IMR-90 (cell line): ENCODE measurements at regions not wholly inside any gene's neighbourhood (a gene's known extent, or its start where the extent isn't known, plus 50 kb on each side); places are given as distances from the start of the nearest gene placed in this dataset.

Source experiments
- ATAC-seq: fragments of 200-7000 bp; cut with Tn5 transposase; 2 replicates; pipeline ENCODE4 v1.9.1; 2020; ENCODE audit warnings: low read depth, mild to moderate bottlenecking, moderate library complexity
- BruUV-seq: library from RNA; stranded (reverse); fragments of 400-500 nt; replicated peaks from 2 replicates; lab custom pipeline; 2021; lab: Mats Ljungman, UMichigan
- CTCF ChIA-PET: fragments of 300-600 bp; formaldehyde crosslinking; extraction: SDS; loops from one replicate; lab custom pipeline; 2021; ENCODE audit warnings: antibody characterized with exemption; lab: Yijun Ruan, JAX
- POLR2A ChIA-PET: fragments of 300-600 bp; sonication (Branson Sonifier 250); formaldehyde crosslinking; loops from one replicate; lab custom pipeline; 2022; ENCODE audit warnings: antibody characterized with exemption; ENCODE audit not compliant: unreplicated experiment; lab: Charles Lee
- DNase-seq: peaks from one replicate; pipeline ENCODE4 v3.0.0; 2013
- H2AFZ ChIP-seq: replicated peaks from 2 replicates; pipeline ENCODE3; 2013; ENCODE audit warnings: low read length, mild to moderate bottlenecking; ENCODE audit not compliant: poor library complexity
- H2AK5ac ChIP-seq: 2 replicates; pipeline ENCODE4 v1.6.1; 2013; ENCODE audit warnings: low read depth, low read length, inconsistent platforms
- H2AK9ac ChIP-seq: replicated peaks from 2 replicates; pipeline ENCODE3; 2013; ENCODE audit warnings: mild to moderate bottlenecking, low read depth, low read length, moderate library complexity; ENCODE audit not compliant: poor library complexity
- H2BK120ac ChIP-seq: 2 replicates; pipeline ENCODE4 v1.6.1; 2013; ENCODE audit warnings: low read depth, low read length, inconsistent platforms
- H2BK15ac ChIP-seq: 3 replicates; pipeline ENCODE4 v1.6.1; 2013; ENCODE audit warnings: low read depth, low read length, inconsistent platforms
- H2BK20ac ChIP-seq: 2 replicates; pipeline ENCODE4 v1.6.1; 2013; ENCODE audit warnings: low read depth, mild to moderate bottlenecking, inconsistent platforms, low read length, moderate library complexity
- H2BK5ac ChIP-seq: 2 replicates; pipeline ENCODE4 v1.6.1; 2013; ENCODE audit warnings: mild to moderate bottlenecking, low read depth, low read length, inconsistent platforms; ENCODE audit not compliant: poor library complexity, severe bottlenecking
- H3K14ac ChIP-seq: replicated peaks from 2 replicates; pipeline ENCODE4 v1.6.1; 2013; ENCODE audit warnings: low read depth, low read length, inconsistent platforms
- H3K18ac ChIP-seq: 2 replicates; pipeline ENCODE4 v1.6.1; 2013; ENCODE audit warnings: low read depth, low read length, control low read depth
- H3K23ac ChIP-seq: 2 replicates; pipeline ENCODE4 v1.6.1; 2013; ENCODE audit warnings: low read depth, low read length, inconsistent platforms
- H3K27ac ChIP-seq: 2 replicates; pipeline ENCODE4 v1.5.1; 2013; ENCODE audit warnings: mild to moderate bottlenecking, control low read depth, low read length; ENCODE audit not compliant: insufficient read depth
- H3K27me3 ChIP-seq: 2 replicates; pipeline ENCODE4 v1.6.1; 2013; ENCODE audit warnings: low read length; ENCODE audit not compliant: control insufficient read depth, insufficient read depth
- H3K36me3 ChIP-seq: 2 replicates; pipeline ENCODE4 v1.6.1; 2013; ENCODE audit warnings: low read length, mixed read lengths; ENCODE audit not compliant: control insufficient read depth, insufficient read depth
- H3K4ac ChIP-seq: 2 replicates; pipeline ENCODE4 v1.6.1; 2013; ENCODE audit warnings: low read depth, low read length, inconsistent platforms
- H3K4me1 ChIP-seq: 2 replicates; pipeline ENCODE4 v1.6.1; 2013; ENCODE audit warnings: low read length, mixed read lengths; ENCODE audit not compliant: control insufficient read depth, insufficient read depth
- H3K4me2 ChIP-seq: 2 replicates; pipeline ENCODE4 v1.6.1; 2013; ENCODE audit warnings: low read depth, mild to moderate bottlenecking, control low read depth, low read length, moderate library complexity
- H3K4me3 ChIP-seq: 2 replicates; pipeline ENCODE4 v1.5.1; 2013; ENCODE audit warnings: low read depth, mild to moderate bottlenecking, control low read depth, low read length, moderate library complexity; ENCODE audit not compliant: insufficient read depth
- H3K56ac ChIP-seq: 2 replicates; pipeline ENCODE4 v1.6.1; 2013; ENCODE audit warnings: low read length, inconsistent platforms; ENCODE audit not compliant: insufficient read depth; ENCODE audit errors: extremely low read depth
- H3K79me1 ChIP-seq, 2 experiments: 2 replicates each; pipeline ENCODE4 v1.6.1; 2013; ENCODE audit warnings: low read length in 2 of 2, inconsistent platforms in 1 of 2, low read depth in 1 of 2
- H3K9ac ChIP-seq: 2 replicates; pipeline ENCODE4 v1.6.1; 2013; ENCODE audit warnings: low read depth, low read length, control low read depth
- H3K9me1 ChIP-seq: 2 replicates; pipeline ENCODE4 v1.6.1; 2013; ENCODE audit warnings: low read length, inconsistent platforms; ENCODE audit not compliant: insufficient read depth
- H3K9me3 ChIP-seq: 2 replicates; pipeline ENCODE4 v1.6.1; 2013; ENCODE audit warnings: low read length; ENCODE audit not compliant: control insufficient read depth, insufficient read depth
- H4K20me1 ChIP-seq: 2 replicates; pipeline ENCODE4 v1.6.1; 2013; ENCODE audit warnings: low read length, inconsistent platforms; ENCODE audit not compliant: insufficient read depth
- H4K5ac ChIP-seq: 2 replicates; pipeline ENCODE4 v1.6.1; 2013; ENCODE audit warnings: mild to moderate bottlenecking, low read depth, low read length, control low read depth
- H4K8ac ChIP-seq, 2 experiments: 2 replicates each; pipeline ENCODE4 v1.6.1; 2013; ENCODE audit warnings: low read depth in 2 of 2, low read length in 2 of 2, control low read depth in 1 of 2, inconsistent platforms in 1 of 2
- H4K91ac ChIP-seq: 2 replicates; pipeline ENCODE4 v1.6.1; 2013; ENCODE audit warnings: low read depth, low read length, inconsistent platforms; ENCODE audit not compliant: insufficient read depth
- BHLHE40 ChIP-seq: fragments of 150-350 bp; IDR thresholded peaks from 2 replicates; pipeline ENCODE4 v1.6.1; 2016; ENCODE audit warnings: mild to moderate bottlenecking, low read depth, low read length
- CHD1 ChIP-seq: IDR thresholded peaks from 2 replicates; pipeline ENCODE4 v1.6.1; 2012; ENCODE audit warnings: low read depth, low read length, improper control_type of control experiment
- CTCF ChIP-seq: conservative IDR thresholded peaks from 2 replicates; pipeline ENCODE4 v1.5.1; 2012; ENCODE audit warnings: mild to moderate bottlenecking, low read depth, low read length, improper control_type of control experiment
- ELK1 ChIP-seq: fragments of 150-350 bp; IDR thresholded peaks from 2 replicates; pipeline ENCODE4 v1.6.1; 2016; ENCODE audit warnings: low read depth, mild to moderate bottlenecking, low read length, moderate library complexity, borderline replicate concordance
- FOS ChIP-seq: fragments of 150-350 bp; IDR thresholded peaks from 2 replicates; pipeline ENCODE4 v1.6.1; 2016; ENCODE audit warnings: low read depth, low read length
- MAFK ChIP-seq: IDR thresholded peaks from 2 replicates; pipeline ENCODE4 v1.6.1; 2012; ENCODE audit warnings: low read depth, low read length, improper control_type of control experiment
- MAZ ChIP-seq: IDR thresholded peaks from 2 replicates; pipeline ENCODE4 v1.6.1; 2012; ENCODE audit warnings: low read depth, mild to moderate bottlenecking, low read length, improper control_type of control experiment, moderate library complexity, borderline replicate concordance
- MXI1 ChIP-seq: IDR thresholded peaks from 2 replicates; pipeline ENCODE4 v1.6.1; 2012; ENCODE audit warnings: low read depth, mild to moderate bottlenecking, low read length, moderate library complexity, borderline replicate concordance
- NFE2L2 ChIP-seq: fragments of 150-350 bp; IDR thresholded peaks from 2 replicates; pipeline ENCODE4 v1.6.1; 2016; ENCODE audit warnings: low read depth, mild to moderate bottlenecking, low read length
- POLR2A ChIP-seq: IDR thresholded peaks from 2 replicates; pipeline ENCODE4 v1.6.1; 2012; ENCODE audit warnings: mild to moderate bottlenecking, low read depth, low read length
- RAD21 ChIP-seq: IDR thresholded peaks from 2 replicates; pipeline ENCODE4 v1.6.1; 2012; ENCODE audit warnings: low read length, improper control_type of control experiment
- RCOR1 ChIP-seq: IDR thresholded peaks from 2 replicates; pipeline ENCODE4 v1.6.1; 2012; ENCODE audit warnings: mild to moderate bottlenecking, low read length, improper control_type of control experiment; ENCODE audit not compliant: insufficient replicate concordance
- RFX5 ChIP-seq: IDR thresholded peaks from 2 replicates; pipeline ENCODE4 v1.8.0; 2012; ENCODE audit warnings: low read depth, mild to moderate bottlenecking, low read length, moderate library complexity
- SMC3 ChIP-seq: fragments of 150-350 bp; IDR thresholded peaks from 2 replicates; pipeline ENCODE4 v1.6.1; 2016; ENCODE audit warnings: low read depth, mild to moderate bottlenecking, antibody characterized with exemption, low read length, moderate library complexity
- USF2 ChIP-seq: fragments of 150-350 bp; IDR thresholded peaks from 2 replicates; pipeline ENCODE4 v1.6.1; 2017; ENCODE audit warnings: mild to moderate bottlenecking, antibody characterized with exemption, low read length, low read depth
- WGBS, 2 experiments: methylation state at CpG; one replicate each; pipeline versions ENCODE4 v1.1.5 to v1.1.7; 2013; ENCODE audit warnings: missing lambda C conversion rate in 2 of 2; ENCODE audit not compliant: insufficient read length in 1 of 2; ENCODE audit errors: extremely low coverage in 2 of 2; 5-methylcytosine and 5-hydroxymethylcytosine counted together
- dilution Hi-C: fragments of 300-500 bp; cut with HindIII; formaldehyde crosslinking; loops from one replicate; pipeline ENCODE4 v1.14.3; 2018; ENCODE audit warnings: low sequenced_read_pairs; ENCODE audit not compliant: unreplicated experiment
- in situ Hi-C: fragments of 300-500 bp; cut with MboI; formaldehyde crosslinking; loops from 3 replicates; pipeline ENCODE4 v1.14.3; 2019; ENCODE audit warnings: low sequenced_read_pairs, inconsistent platforms, mixed read lengths
- intact Hi-C: fragments of 100-400 bp; cut with micrococcal nuclease; formaldehyde crosslinking; loops from 2 replicates; pipeline ENCODE4 v1.10.0; 2022

GRCh38 chr20:39899881-39900280 is 789.2 kb downstream of the MAFB start:
- no TSS peak for BruUV-seq
- no peak overlapping the region for H4K8ac ChIP-seq
- no peak overlapping the region for H2AFZ ChIP-seq
- no peak overlapping the region for H2BK20ac ChIP-seq
- no peaks in the 10 kb centered on the region for H4K20me1 ChIP-seq
- H3K79me1 ChIP-seq, result no peaks in the 10 kb centered on the region
- no peak overlapping the region for H3K23ac ChIP-seq
- H3K9me1 ChIP-seq, result no peaks in the 10 kb centered on the region
- H3K4me2 ChIP-seq, result no peak overlapping the region
- no peak overlapping the region for H2BK120ac ChIP-seq
- H2AK5ac ChIP-seq, result no peak overlapping the region
- H4K91ac ChIP-seq, result no peak overlapping the region
- no peaks in the 10 kb centered on the region for H3K9me3 ChIP-seq
- 100% methylated on average over 1 of the region's 1 CpG; no CpG with 5 or more reads in 1 of the 2 experiments for WGBS, 2 experiments
- no peak overlapping the region for H3K18ac ChIP-seq
- H2BK5ac ChIP-seq, result no peak overlapping the region
- POLR2A ChIA-PET, result interaction anchor here (0.5 kb wide), 1 partner anchor 303 kb away, joined by 3 read pairs; no protein-coding TSS in a partner anchor
- no peak overlapping the region for H3K14ac ChIP-seq
- TF ChIP-seq POLR2A (no peak), FOS (no peak), RFX5 (no peak), MXI1 (no peak), RCOR1 (no peak), CTCF (no peak), USF2 (no peak), BHLHE40 (no peak), MAFK (no peak), NFE2L2 (no peak), SMC3 (no peak), MAZ (no peak), RAD21 (no peak), CHD1 (no peak), ELK1 (no peak)
- intact Hi-C loops, result no loop called here
- no peak for DNase-seq
- no peaks in the 10 kb centered on the region for H3K36me3 ChIP-seq
- H3K56ac ChIP-seq, result no peak overlapping the region
- no peak overlapping the region for H3K4me3 ChIP-seq
- peaks cover 4% of the 10 kb centered on the region for H3K27me3 ChIP-seq
- no peak overlapping the region for H3K9ac ChIP-seq
- H3K4me1 ChIP-seq, result peaks cover 2% of the 10 kb centered on the region; the same call in 1 of the 2 replicates
- H4K5ac ChIP-seq, result no peak overlapping the region
- in situ Hi-C loops, result loop anchor here (25.0 kb wide), 1 partner anchor 787 kb away; the partner anchor contains the start of gene MAFB
- H2AK9ac ChIP-seq, result no peak overlapping the region
- CTCF ChIA-PET, result no interaction called here
- dilution Hi-C loops, result no loop called here
- no peak overlapping the region for H3K27ac ChIP-seq
- no peak overlapping the region for H2BK15ac ChIP-seq
- no peak overlapping the region for H3K4ac ChIP-seq
- no peak for ATAC-seq
